ENCODE measurements at regions not wholly inside any gene's neighbourhood (a gene's known extent, or its start where the extent isn't known, plus 50 kb on each side); places are given as distances from the start of the nearest gene placed in this dataset.
"Not testable (repeated sequence)": the region's sequence is repeated elsewhere in the genome, so short reads cannot be mapped to it uniquely, and the experiment has no call there.

GRCh38 chr2:7436096-7436906 lies 519.1 kb downstream of the RNF144A start:
- no peak for DNase-seq

GRCh38 chr2:7437141-7437540 lies 519.9 kb downstream of the RNF144A start:
- DNase-seq = peak; percentile 70

GRCh38 chr2:7437716-7438632 lies 520.8 kb downstream of the RNF144A start:
- peak; percentile 82 for DNase-seq

GRCh38 chr2:7438855-7439254 lies 521.6 kb downstream of the RNF144A start:
- DNase-seq = peak; percentile 39

- no peak for DNase-seq
Observed at GRCh38 chr2:7440977-7441376, 523.8 kb downstream of the RNF144A start.

GRCh38 chr2:7441841-7442240 lies 524.6 kb downstream of the RNF144A start:
- DNase-seq = not testable (repeated sequence)

GRCh38 chr2:7444626-7445025 lies 527.4 kb downstream of the RNF144A start:
- no peak for DNase-seq

GRCh38 chr2:7448578-7449264 lies 531.5 kb downstream of the RNF144A start:
- DNase-seq = no peak

- no peak for DNase-seq
Observed at GRCh38 chr2:7449298-7449697, 532.1 kb downstream of the RNF144A start.

- DNase-seq = peak; percentile 76
Observed at GRCh38 chr2:7450188-7450832, 533.1 kb downstream of the RNF144A start.

GRCh38 chr2:7450833-7451190 lies 533.6 kb downstream of the RNF144A start:
- DNase-seq = peak; percentile 51

GRCh38 chr2:7452110-7452876 lies 535.1 kb downstream of the RNF144A start:
- peak; percentile 57 for DNase-seq

GRCh38 chr2:7454592-7454991 lies 537.4 kb downstream of the RNF144A start:
- DNase-seq = no peak

GRCh38 chr2:7456762-7457161 lies 539.5 kb downstream of the RNF144A start:
- no peak for DNase-seq

- DNase-seq = no peak
Observed at GRCh38 chr2:7458066-7458465, 540.9 kb downstream of the RNF144A start.

- peak; percentile 75 for DNase-seq
Observed at GRCh38 chr2:7467782-7468447, 550.7 kb downstream of the RNF144A start.

GRCh38 chr2:7468448-7468828 lies 551.2 kb downstream of the RNF144A start:
- DNase-seq = no peak

- no peak for DNase-seq
Observed at GRCh38 chr2:7468955-7469354, 551.7 kb downstream of the RNF144A start.

GRCh38 chr2:7471185-7471584 lies 554.0 kb downstream of the RNF144A start:
- DNase-seq = no peak

GRCh38 chr2:7472465-7472864 lies 555.3 kb downstream of the RNF144A start:
- no peak for DNase-seq

GRCh38 chr2:7473135-7473771 lies 556.0 kb downstream of the RNF144A start:
- no peak for DNase-seq

All from activated CD4-positive, alpha-beta T cell treated with anti-CD3 and anti-CD28 coated beads, Interleukin-2, amount 50 U/mL, for 16 hours (primary cell).